Thoracic aorta (tissue), 2 donors: ENCODE measurements at regions not wholly inside any gene's neighbourhood (a gene's known extent, or its start where the extent isn't known, plus 50 kb on each side); places are given as distances from the start of the nearest gene placed in this dataset.

ENCODE experiments used
- ATAC-seq: fragments of 150-250 bp; one replicate; pipeline ENCODE4 v1.8.0; 2017; ENCODE audit warnings: low read depth; ENCODE audit not compliant: insufficient number of reproducible peaks, low FRiP score
- DNase-seq: peaks from one replicate; pipeline ENCODE4 v3.0.0-alpha.2; 2020; ENCODE audit warnings: low spot score
- H3K27ac ChIP-seq, 2 donors: fragments of 200-600 bp; sonication (generic); 1 replicate in 1 of 2; 2 replicates in 1 of 2; pipeline ENCODE4 v1.5.1; 2016; ENCODE audit warnings: mild to moderate bottlenecking in 2 of 2, moderate library complexity in 2 of 2
- H3K27me3 ChIP-seq: fragments of 200-600 bp; sonication (generic); replicated peaks from 2 replicates; pipeline ENCODE4 v1.6.0; 2016; ENCODE audit warnings: mild to moderate bottlenecking; ENCODE audit not compliant: insufficient read depth
- H3K36me3 ChIP-seq: fragments of 200-600 bp; sonication (generic); one replicate; pipeline ENCODE4 v1.5.1; 2016
- H3K4me1 ChIP-seq, 2 donors: fragments of 200-600 bp; sonication (generic); 1 replicate in 1 of 2; 2 replicates in 1 of 2; pipeline versions ENCODE4 v1.5.1 to v1.6.0; 2016; ENCODE audit warnings: low read depth in 2 of 2, mild to moderate bottlenecking in 1 of 2; ENCODE audit not compliant: control insufficient read depth in 1 of 2
- H3K4me3 ChIP-seq: fragments of 200-600 bp; sonication (generic); 2 replicates; pipeline ENCODE4 v1.5.1; 2016; ENCODE audit warnings: mild to moderate bottlenecking
- H3K9me3 ChIP-seq: fragments of 200-600 bp; sonication (generic); 2 replicates; pipeline ENCODE4 v1.5.1; 2016
- CTCF ChIP-seq: fragments of 200-600 bp; sonication (generic); IDR thresholded peaks from one replicate; pipeline ENCODE4 v1.5.1; 2019; ENCODE audit warnings: antibody characterized with exemption

- TF ChIP-seq CTCF, result no peak
- ATAC-seq (no peak), DNase-seq (no peak)
Observed at GRCh38 chr2:128625963-128626759, 307.5 kb upstream of the HS6ST1 start.

GRCh38 chr2:128626760-128627511 is 308.3 kb upstream of the HS6ST1 start:
- no peaks in the 10 kb centered on the region for H3K27me3 ChIP-seq
- no peak overlapping the region for H3K27ac ChIP-seq
- ATAC-seq (no peak), DNase-seq (no peak)
- no peak overlapping the region for H3K4me3 ChIP-seq
- H3K36me3 ChIP-seq, result no peaks in the 10 kb centered on the region
- TF ChIP-seq CTCF, result no peak
- H3K4me1 ChIP-seq, result no peaks in the 10 kb centered on the region
- no peaks in the 10 kb centered on the region for H3K9me3 ChIP-seq

More at GRCh38 chr2:128625963-128626759, 307.5 kb upstream of the HS6ST1 start:
- no peaks in the 10 kb centered on the region for H3K36me3 ChIP-seq
- no peaks in the 10 kb centered on the region for H3K4me1 ChIP-seq
- H3K9me3 ChIP-seq, result no peaks in the 10 kb centered on the region
- H3K4me3 ChIP-seq, result no peak overlapping the region
- H3K27me3 ChIP-seq, result no peaks in the 10 kb centered on the region
- H3K27ac ChIP-seq, result no peak overlapping the region

- H3K36me3 ChIP-seq, result no peaks in the 10 kb centered on the region
- no peak overlapping the region for H3K4me3 ChIP-seq
- no peak for DNase-seq
- no peaks in the 10 kb centered on the region for H3K27me3 ChIP-seq
- no peak overlapping the region for H3K27ac ChIP-seq
- no peak for ATAC-seq
- H3K4me1 ChIP-seq, result no peaks in the 10 kb centered on the region
- no peak for TF ChIP-seq CTCF
- H3K9me3 ChIP-seq, result no peaks in the 10 kb centered on the region
Observed at GRCh38 chr2:128628206-128628605, 309.5 kb upstream of the HS6ST1 start.

- Histone ChIP-seq H3K27me3 (no peaks in the 10 kb centered on the region), H3K4me1 (no peaks in the 10 kb centered on the region), H3K9me3 (no peaks in the 10 kb centered on the region), H3K27ac (no peak overlapping the region), H3K36me3 (no peaks in the 10 kb centered on the region), H3K4me3 (no peak overlapping the region)
- DNase-seq (no peak), ATAC-seq (no peak)
- TF ChIP-seq CTCF, result no peak
Observed at GRCh38 chr2:128628996-128629395, 310.3 kb upstream of the HS6ST1 start.

- DNase-seq, result no peak
- no peak overlapping the region for H3K4me3 ChIP-seq
- H3K27me3 ChIP-seq, result no peaks in the 10 kb centered on the region
- H3K27ac ChIP-seq, result no peak overlapping the region
- no peaks in the 10 kb centered on the region for H3K4me1 ChIP-seq
- no peak for TF ChIP-seq CTCF
- H3K36me3 ChIP-seq, result no peaks in the 10 kb centered on the region
- ATAC-seq, result no peak
- H3K9me3 ChIP-seq, result no peaks in the 10 kb centered on the region
Observed at GRCh38 chr2:128630974-128631697, 312.5 kb upstream of the HS6ST1 start.
